DND-41 (cell line): ENCODE measurements at regions not wholly inside any gene's neighbourhood (a gene's known extent, or its start where the extent isn't known, plus 50 kb on each side); places are given as distances from the start of the nearest gene placed in this dataset.

ENCODE experiments used
- ATAC-seq: fragments of 200-7000 bp; cut with Tn5 transposase; 3 replicates; pipeline ENCODE4 v1.9.1; 2021; ENCODE audit warnings: low read depth; ENCODE audit not compliant: insufficient read depth
- DNase-seq: peaks from one replicate; pipeline ENCODE4 v3.0.0-alpha.2; 2020
- H2AFZ ChIP-seq: 2 replicates; pipeline ENCODE4 v1.6.0; 2012; ENCODE audit warnings: low read depth, low read length
- H3K27ac ChIP-seq: 2 replicates; pipeline ENCODE4 v1.5.1; 2012; ENCODE audit warnings: low read length, inconsistent platforms
- H3K27me3 ChIP-seq: fragments of 200-600 bp; sonication (generic); 2 replicates; pipeline ENCODE4 v1.6.0; 2012; ENCODE audit warnings: low read length, mild to moderate bottlenecking, inconsistent platforms; ENCODE audit not compliant: insufficient read depth, poor library complexity
- H3K36me3 ChIP-seq: 2 replicates; pipeline ENCODE4 v1.5.1; 2012; ENCODE audit warnings: low read length, inconsistent platforms; ENCODE audit not compliant: insufficient read depth
- H3K4me1 ChIP-seq: 2 replicates; pipeline ENCODE4 v1.5.1; 2012; ENCODE audit warnings: mild to moderate bottlenecking, low read length; ENCODE audit not compliant: insufficient read depth
- H3K4me2 ChIP-seq: 2 replicates; pipeline ENCODE4 v1.6.0; 2012; ENCODE audit warnings: mild to moderate bottlenecking, moderate library complexity, low read length, inconsistent platforms; ENCODE audit not compliant: insufficient read depth
- H3K4me3 ChIP-seq, 2 experiments: fragments of 200-600 bp in 1 of 2; shearing (Covaris generic) in 1 of 2; 2 replicates each; pipeline ENCODE4 v1.5.1; 2012 to 2016; ENCODE audit warnings: inconsistent platforms in 2 of 2, low read length in 2 of 2, mild to moderate bottlenecking in 2 of 2, low read depth in 1 of 2, moderate library complexity in 1 of 2
- H3K79me2 ChIP-seq: 2 replicates; pipeline ENCODE4 v1.6.0; 2012; ENCODE audit warnings: low read length, inconsistent platforms; ENCODE audit not compliant: insufficient read depth
- H3K9ac ChIP-seq: 2 replicates; pipeline ENCODE4 v1.6.0; 2012; ENCODE audit warnings: low read depth, mild to moderate bottlenecking, inconsistent platforms, low read length, moderate library complexity
- H3K9me3 ChIP-seq: 2 replicates; pipeline ENCODE4 v1.5.1; 2012; ENCODE audit warnings: low read length, moderate library complexity, mild to moderate bottlenecking, inconsistent platforms; ENCODE audit not compliant: insufficient read depth, severe bottlenecking
- H4K20me1 ChIP-seq: 2 replicates; pipeline ENCODE4 v1.6.0; 2012; ENCODE audit warnings: low read length; ENCODE audit not compliant: insufficient read depth
- EZH2 ChIP-seq: IDR thresholded peaks from 3 replicates; pipeline ENCODE4 v1.6.1; 2012; ENCODE audit warnings: borderline replicate concordance, low read depth, mild to moderate bottlenecking, moderate library complexity, low read length, inconsistent platforms; ENCODE audit not compliant: severe bottlenecking
- TF ChIP-seq, protein P1 (sequence below): IDR thresholded peaks from 2 replicates; pipeline ENCODE4 v1.5.1; 2012; ENCODE audit warnings: borderline replicate concordance, low read length, moderate library complexity, mild to moderate bottlenecking; ENCODE audit not compliant: poor library complexity, severe bottlenecking; ENCODE audit errors: extremely low read depth

DNA sequence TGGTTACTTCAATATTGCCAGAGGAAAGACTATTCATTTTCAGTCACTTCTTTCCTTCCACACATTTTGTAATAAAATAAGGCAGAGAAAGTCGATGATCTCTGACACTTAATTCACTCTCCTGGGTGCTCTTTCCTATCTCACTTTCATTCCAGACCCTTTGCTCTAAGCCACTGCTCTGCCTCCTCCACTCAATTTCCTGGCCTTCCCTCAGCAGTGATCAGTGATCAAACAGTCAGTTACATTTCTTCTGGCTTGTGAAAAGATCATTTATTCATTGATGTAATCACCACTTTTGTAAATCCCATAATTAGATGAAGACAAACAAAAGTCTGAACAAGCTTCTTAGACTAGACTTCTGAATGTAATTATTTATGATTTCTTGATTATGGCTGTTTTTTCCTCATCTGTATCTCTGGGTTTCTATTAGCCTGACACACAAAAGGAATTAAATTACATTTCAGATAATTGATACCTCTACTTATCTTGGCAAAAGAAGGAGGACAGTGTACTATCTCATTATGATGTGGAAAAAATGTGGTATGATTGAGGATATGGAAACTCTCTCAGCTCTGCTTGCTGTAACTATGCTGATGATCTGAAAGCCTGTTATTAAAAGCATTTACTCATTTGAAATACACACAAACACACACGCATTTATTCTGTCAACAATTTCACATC lies 1102.3 kb downstream of the GRM8 start:
- Histone ChIP-seq H4K20me1 (no peaks in the 10 kb centered on the region), H3K4me3 (no peak overlapping the region), H3K4me1 (no peaks in the 10 kb centered on the region), H3K36me3 (no peaks in the 10 kb centered on the region), H2AFZ (no peak overlapping the region), H3K4me2 (no peak overlapping the region), H3K27ac (no peak overlapping the region), H3K9me3 (no peaks in the 10 kb centered on the region), H3K79me2 (no peaks in the 10 kb centered on the region), H3K9ac (no peak overlapping the region), H3K27me3 (no peaks in the 10 kb centered on the region)
- DNase-seq (no peak), ATAC-seq (no peak)
- TF ChIP-seq, protein P1, sequence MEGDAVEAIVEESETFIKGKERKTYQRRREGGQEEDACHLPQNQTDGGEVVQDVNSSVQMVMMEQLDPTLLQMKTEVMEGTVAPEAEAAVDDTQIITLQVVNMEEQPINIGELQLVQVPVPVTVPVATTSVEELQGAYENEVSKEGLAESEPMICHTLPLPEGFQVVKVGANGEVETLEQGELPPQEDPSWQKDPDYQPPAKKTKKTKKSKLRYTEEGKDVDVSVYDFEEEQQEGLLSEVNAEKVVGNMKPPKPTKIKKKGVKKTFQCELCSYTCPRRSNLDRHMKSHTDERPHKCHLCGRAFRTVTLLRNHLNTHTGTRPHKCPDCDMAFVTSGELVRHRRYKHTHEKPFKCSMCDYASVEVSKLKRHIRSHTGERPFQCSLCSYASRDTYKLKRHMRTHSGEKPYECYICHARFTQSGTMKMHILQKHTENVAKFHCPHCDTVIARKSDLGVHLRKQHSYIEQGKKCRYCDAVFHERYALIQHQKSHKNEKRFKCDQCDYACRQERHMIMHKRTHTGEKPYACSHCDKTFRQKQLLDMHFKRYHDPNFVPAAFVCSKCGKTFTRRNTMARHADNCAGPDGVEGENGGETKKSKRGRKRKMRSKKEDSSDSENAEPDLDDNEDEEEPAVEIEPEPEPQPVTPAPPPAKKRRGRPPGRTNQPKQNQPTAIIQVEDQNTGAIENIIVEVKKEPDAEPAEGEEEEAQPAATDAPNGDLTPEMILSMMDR: no peak
- no peak for TF ChIP-seq EZH2

- DNase-seq (no peak), ATAC-seq (no peak)
- TF ChIP-seq EZH2: no peak
- TF ChIP-seq, protein P1: no peak
These were observed 1111.8 kb downstream of the GRM8 start for GRCh38 chr7:126140858-126141466.

DNA sequence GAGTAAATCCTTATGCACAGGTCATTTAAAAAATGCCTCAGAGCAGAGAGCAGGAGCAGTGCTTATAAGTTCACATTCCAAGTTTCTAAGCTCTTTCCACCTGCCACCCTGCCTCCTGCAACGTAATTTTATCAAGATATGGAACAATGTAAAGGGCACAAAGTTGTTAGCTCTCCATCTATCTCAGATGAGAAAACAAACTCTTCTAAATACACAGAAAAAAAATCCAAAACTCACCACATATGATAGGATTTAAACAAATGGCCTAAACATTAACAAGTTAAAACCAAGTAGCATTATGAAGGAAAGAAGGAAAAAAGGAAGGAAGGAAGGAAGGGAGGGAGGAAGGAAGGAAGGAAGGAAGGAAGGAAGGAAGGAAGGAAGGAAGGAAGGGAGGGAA lies 1132.8 kb downstream of the GRM8 start:
- no peak for DNase-seq
- no peak for ATAC-seq
- H3K9me3 ChIP-seq: peaks cover 3% of the 10 kb centered on the region
- H4K20me1 ChIP-seq: no peaks in the 10 kb centered on the region
- H3K27ac ChIP-seq: no peak overlapping the region
- no peaks in the 10 kb centered on the region for H3K27me3 ChIP-seq
- no peaks in the 10 kb centered on the region for H3K36me3 ChIP-seq
- H3K79me2 ChIP-seq: no peaks in the 10 kb centered on the region
- H3K9ac ChIP-seq: no peak overlapping the region
- TF ChIP-seq EZH2: no peak
- TF ChIP-seq, protein P1: no peak
- no peak overlapping the region for H3K4me2 ChIP-seq
- H3K4me3 ChIP-seq: no peak overlapping the region
- no peak overlapping the region for H2AFZ ChIP-seq
- H3K4me1 ChIP-seq: no peaks in the 10 kb centered on the region

More at GRCh38 chr7:126140858-126141466, 1111.8 kb downstream of the GRM8 start:
- H3K36me3 ChIP-seq: no peaks in the 10 kb centered on the region
- H3K27ac ChIP-seq: no peak overlapping the region
- no peaks in the 10 kb centered on the region for H4K20me1 ChIP-seq
- no peak overlapping the region for H3K4me3 ChIP-seq
- no peak overlapping the region for H2AFZ ChIP-seq
- H3K27me3 ChIP-seq: no peaks in the 10 kb centered on the region
- H3K4me2 ChIP-seq: no peak overlapping the region
- H3K79me2 ChIP-seq: no peaks in the 10 kb centered on the region
- no peaks in the 10 kb centered on the region for H3K9me3 ChIP-seq
- no peak overlapping the region for H3K9ac ChIP-seq
- H3K4me1 ChIP-seq: no peaks in the 10 kb centered on the region
